Peyer's patch (tissue), 4 donors: ENCODE measurements at regions not wholly inside any gene's neighbourhood (a gene's known extent, or its start where the extent isn't known, plus 50 kb on each side); places are given as distances from the start of the nearest gene placed in this dataset.
A peak's percentile ranks its signal among the peaks of the same experiment; 100 is the strongest.

Experiments used
- DNase-seq, 3 donors: peaks; one replicate each; pipeline ENCODE4 v3.0.0-alpha.2; 2017 to 2019
- H3K27ac ChIP-seq, 4 donors: fragments of 200-600 bp; sonication (generic); one replicate each; pipeline ENCODE4 v1.5.1; 2016 to 2019
- H3K27me3 ChIP-seq, 2 donors: fragments of 200-600 bp; sonication (generic); one replicate each; pipeline ENCODE4 v1.5.1; 2019
- H3K36me3 ChIP-seq, 3 donors: fragments of 200-600 bp; sonication (generic); one replicate each; pipeline ENCODE4 v1.5.1; 2016 to 2019
- H3K4me1 ChIP-seq, 4 donors: fragments of 200-600 bp; sonication (generic); one replicate each; pipeline ENCODE4 v1.5.1; 2016 to 2019
- H3K4me3 ChIP-seq, 4 donors: fragments of 200-600 bp; sonication (generic); 1 replicate in 3 of 4; 2 replicates in 1 of 4; pipeline ENCODE4 v1.5.1; 2016 to 2019; ENCODE audit warnings: mild to moderate bottlenecking in 1 of 4
- H3K9me3 ChIP-seq, 4 donors: fragments of 200-600 bp; sonication (generic); one replicate each; pipeline ENCODE4 v1.5.1; 2016 to 2019; ENCODE audit warnings: mild to moderate bottlenecking in 1 of 4
- POLR2A ChIP-seq, 2 donors: fragments of 450-650 bp; IDR thresholded peaks; one replicate each; pipeline ENCODE4 v1.5.1; 2017; ENCODE audit warnings: antibody characterized with exemption in 2 of 2, mild to moderate bottlenecking in 2 of 2, moderate library complexity in 2 of 2
- TF ChIP-seq, protein P1 (sequence below), 6 experiments: fragments of 450-650 bp in 4 of 6; fragments of 200-600 bp in 2 of 6; sonication (generic) in 1 of 6; IDR thresholded peaks; one replicate each; pipeline ENCODE4 v1.5.1; 2017 to 2019; ENCODE audit warnings: antibody characterized with exemption in 6 of 6, mild to moderate bottlenecking in 3 of 6, moderate library complexity in 1 of 6

DNA sequence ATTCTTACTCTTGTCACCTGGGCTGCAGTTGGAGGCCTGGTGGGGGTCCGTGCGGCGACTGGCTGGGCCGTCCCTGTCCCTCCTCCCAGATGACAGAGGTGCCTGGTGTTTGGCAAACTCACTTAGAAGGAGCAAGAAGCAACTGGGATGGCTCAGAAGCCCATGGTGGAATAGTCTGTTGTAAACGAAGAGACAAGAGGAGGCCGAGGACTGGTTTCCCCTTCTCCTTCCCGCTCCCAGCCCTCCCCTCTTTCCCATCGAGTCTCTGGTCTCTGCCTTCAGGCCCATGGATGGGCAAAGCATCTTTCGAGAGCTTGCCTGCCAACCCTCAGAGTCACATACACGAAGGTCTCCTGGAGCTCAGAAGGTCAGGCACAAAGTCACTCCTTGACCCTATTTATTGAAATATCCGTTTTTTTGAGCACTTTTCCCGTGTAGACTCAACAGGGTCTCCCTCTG is 364.4 kb downstream of the SEC14L1 start:
- no peaks in the 10 kb centered on the region for H3K9me3 ChIP-seq
- H3K4me1 ChIP-seq, result no peaks in the 10 kb centered on the region
- peaks cover 0 to 18% (median 0%) of the 10 kb centered on the region in 3 donors for H3K36me3 ChIP-seq
- DNase-seq, result peak in 1 of 3 donors; percentile 27
- H3K4me3 ChIP-seq, result no peak overlapping the region
- TF ChIP-seq, protein P1, sequence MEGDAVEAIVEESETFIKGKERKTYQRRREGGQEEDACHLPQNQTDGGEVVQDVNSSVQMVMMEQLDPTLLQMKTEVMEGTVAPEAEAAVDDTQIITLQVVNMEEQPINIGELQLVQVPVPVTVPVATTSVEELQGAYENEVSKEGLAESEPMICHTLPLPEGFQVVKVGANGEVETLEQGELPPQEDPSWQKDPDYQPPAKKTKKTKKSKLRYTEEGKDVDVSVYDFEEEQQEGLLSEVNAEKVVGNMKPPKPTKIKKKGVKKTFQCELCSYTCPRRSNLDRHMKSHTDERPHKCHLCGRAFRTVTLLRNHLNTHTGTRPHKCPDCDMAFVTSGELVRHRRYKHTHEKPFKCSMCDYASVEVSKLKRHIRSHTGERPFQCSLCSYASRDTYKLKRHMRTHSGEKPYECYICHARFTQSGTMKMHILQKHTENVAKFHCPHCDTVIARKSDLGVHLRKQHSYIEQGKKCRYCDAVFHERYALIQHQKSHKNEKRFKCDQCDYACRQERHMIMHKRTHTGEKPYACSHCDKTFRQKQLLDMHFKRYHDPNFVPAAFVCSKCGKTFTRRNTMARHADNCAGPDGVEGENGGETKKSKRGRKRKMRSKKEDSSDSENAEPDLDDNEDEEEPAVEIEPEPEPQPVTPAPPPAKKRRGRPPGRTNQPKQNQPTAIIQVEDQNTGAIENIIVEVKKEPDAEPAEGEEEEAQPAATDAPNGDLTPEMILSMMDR (IDR thresholded peaks at IDR 0.05), result no peak
- TF ChIP-seq POLR2A (IDR thresholded peaks at IDR 0.05), result no peak
- no peaks in the 10 kb centered on the region for H3K27me3 ChIP-seq
- no peak overlapping the region for H3K27ac ChIP-seq

DNA sequence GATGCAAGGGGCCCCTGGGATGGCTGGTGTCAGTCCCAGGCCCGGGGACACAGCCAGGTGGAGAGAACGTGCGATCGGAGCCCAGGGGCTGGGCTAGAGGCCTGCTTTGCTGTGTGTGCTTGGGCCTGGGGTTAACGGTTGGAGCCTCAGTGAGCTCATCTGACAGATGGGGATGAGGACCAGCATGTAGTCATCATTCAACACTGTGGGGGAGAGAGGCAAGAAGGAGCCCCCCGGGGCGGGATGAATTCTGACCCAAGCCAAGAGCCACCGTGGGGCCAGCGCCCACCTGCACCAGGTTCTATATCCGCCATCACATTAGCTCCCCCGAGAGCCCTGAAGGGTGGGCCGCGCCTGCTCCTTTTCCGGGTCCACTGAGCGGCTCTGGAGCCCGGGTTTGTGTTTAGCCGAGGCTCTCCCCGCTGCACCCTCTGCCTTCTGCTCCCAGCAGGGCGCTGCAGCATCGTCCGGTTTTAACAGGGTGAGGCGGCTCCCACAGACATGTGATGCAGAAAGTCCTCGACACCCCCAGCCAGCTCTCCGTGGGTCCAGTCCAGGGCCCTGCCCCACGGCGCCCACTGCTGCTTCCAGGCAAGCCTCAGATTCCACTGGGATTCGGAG is 365.7 kb downstream of the SEC14L1 start:
- Histone ChIP-seq H3K4me3 (no peak overlapping the region), H3K9me3 (no peaks in the 10 kb centered on the region), H3K27ac (no peak overlapping the region), H3K4me1 (no peaks in the 10 kb centered on the region), H3K27me3 (no peaks in the 10 kb centered on the region), H3K36me3 (peaks cover 0 to 5% (median 0%) of the 10 kb centered on the region in 3 donors)
- TF ChIP-seq POLR2A (IDR thresholded peaks at IDR 0.05), result no peak
- TF ChIP-seq, protein P1 (IDR thresholded peaks at IDR 0.05), result no peak
- peak in 1 of 3 donors; percentile 36 for DNase-seq

DNA sequence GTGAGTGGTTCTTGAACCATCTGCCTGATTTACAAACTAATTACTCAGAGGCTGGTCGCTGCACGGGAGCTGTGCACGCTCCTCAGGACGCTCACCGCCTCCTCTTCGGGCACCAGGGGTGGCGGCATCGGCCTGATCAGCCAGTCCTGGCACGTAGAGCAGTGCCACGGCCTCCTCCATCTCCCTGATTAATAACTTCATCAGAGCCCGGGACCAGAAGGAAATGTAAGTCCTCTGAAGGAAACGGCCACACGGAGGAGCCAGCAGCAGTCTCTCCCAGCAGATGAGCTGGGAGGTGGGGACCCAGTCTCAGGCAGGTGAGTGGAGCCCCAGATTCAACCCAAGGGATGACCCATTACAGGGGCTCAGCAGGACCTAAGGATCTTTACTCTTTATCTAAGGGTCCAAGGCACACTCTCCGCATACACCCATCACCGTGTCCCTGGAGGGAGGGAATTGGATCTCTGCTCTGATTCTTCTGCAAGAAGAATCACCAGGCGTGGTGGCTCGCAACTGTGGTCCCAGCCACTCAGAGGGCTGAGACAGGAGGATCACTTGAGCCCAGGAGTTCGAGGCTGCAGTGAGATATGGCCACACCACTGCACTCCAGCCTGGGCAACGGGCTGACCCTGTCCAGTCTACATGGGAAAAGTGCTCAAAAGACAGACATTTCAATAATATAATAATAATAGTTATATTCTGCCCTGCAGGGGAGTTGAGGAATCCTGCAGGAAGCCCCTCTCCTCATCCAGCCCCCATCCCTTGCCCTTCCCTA is 366.5 kb downstream of the SEC14L1 start:
- H3K27ac ChIP-seq, result no peak overlapping the region
- H3K9me3 ChIP-seq, result no peaks in the 10 kb centered on the region
- TF ChIP-seq, protein P1 (IDR thresholded peaks at IDR 0.05), result no peak
- TF ChIP-seq POLR2A (IDR thresholded peaks at IDR 0.05), result no peak
- no peaks in the 10 kb centered on the region for H3K36me3 ChIP-seq
- no peaks in the 10 kb centered on the region for H3K27me3 ChIP-seq
- peak in 1 of 3 donors; percentile 41 for DNase-seq
- no peak overlapping the region for H3K4me3 ChIP-seq
- H3K4me1 ChIP-seq, result no peaks in the 10 kb centered on the region

DNA sequence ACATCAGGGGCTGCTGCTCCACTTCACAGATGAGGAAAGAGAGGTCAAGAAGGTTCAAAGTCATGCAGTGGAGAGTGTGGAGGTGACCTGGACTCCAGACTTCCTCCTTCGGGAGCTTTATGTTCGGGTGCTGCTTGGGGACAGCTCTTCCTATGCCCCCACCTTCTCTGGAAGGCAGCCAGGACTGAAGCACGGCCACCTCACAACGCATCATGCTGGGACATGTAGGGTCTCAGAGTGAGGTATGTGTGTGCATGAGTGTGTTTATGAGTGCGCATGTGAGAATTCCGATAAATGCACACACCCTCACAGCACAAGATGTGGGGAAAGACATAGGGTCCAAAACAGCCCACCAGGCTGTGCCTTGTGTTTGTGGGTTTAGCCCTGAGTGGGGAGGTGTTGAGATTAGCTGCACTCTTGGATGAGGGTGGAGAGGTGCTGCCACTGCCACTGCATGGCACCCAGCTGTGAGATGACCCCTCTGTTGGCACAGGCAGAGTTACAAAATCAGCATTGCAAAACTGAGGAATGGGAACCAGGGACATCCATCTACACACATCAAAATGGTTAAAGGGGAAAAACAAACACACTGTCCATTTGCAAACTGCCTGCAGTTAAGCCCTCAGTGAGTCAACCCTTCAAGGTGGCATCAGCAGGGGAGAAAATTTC is 367.4 kb downstream of the SEC14L1 start:
- Histone ChIP-seq H3K27me3 (no peaks in the 10 kb centered on the region), H3K4me3 (no peak overlapping the region)
- peak in 1 of 3 donors; percentile 32 for DNase-seq

DNA sequence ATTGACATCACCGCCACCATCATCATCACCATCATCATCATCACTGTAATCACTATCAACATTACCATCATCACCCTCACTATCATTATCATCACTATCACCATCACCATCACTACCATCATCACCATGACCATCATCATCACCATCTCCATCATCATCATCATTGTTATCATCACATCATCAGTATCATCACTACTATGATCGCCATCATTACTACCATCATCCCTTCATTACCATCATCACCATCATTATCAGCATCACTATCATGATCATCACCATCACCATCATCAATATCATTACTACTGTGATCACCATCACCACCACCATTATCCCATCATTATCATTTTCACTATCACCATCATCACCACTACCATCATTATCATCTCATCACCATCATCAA is 368.3 kb downstream of the SEC14L1 start:
- Histone ChIP-seq H3K27me3 (no peaks in the 10 kb centered on the region), H3K4me3 (no peak overlapping the region), H3K36me3 (no peaks in the 10 kb centered on the region), H3K9me3 (no peaks in the 10 kb centered on the region), H3K27ac (no peak overlapping the region), H3K4me1 (no peaks in the 10 kb centered on the region)
- no peak for DNase-seq
- no peak for TF ChIP-seq POLR2A (IDR thresholded peaks at IDR 0.05)
- TF ChIP-seq, protein P1 (IDR thresholded peaks at IDR 0.05), result no peak

More for the DNA sequence above, 367.4 kb downstream of the SEC14L1 start:
- no peaks in the 10 kb centered on the region for H3K36me3 ChIP-seq
- H3K9me3 ChIP-seq, result no peaks in the 10 kb centered on the region
- TF ChIP-seq, protein P1 (IDR thresholded peaks at IDR 0.05), result no peak
- no peak for TF ChIP-seq POLR2A (IDR thresholded peaks at IDR 0.05)
- H3K4me1 ChIP-seq, result no peaks in the 10 kb centered on the region
- no peak overlapping the region for H3K27ac ChIP-seq
